ENCODE measurements at regions not wholly inside any gene's neighbourhood (a gene's known extent, or its start where the extent isn't known, plus 50 kb on each side); places are given as distances from the start of the nearest gene placed in this dataset.

- TF ChIP-seq CTCF (IDR thresholded peaks at IDR 0.05; ENCODE audit: poor library complexity, severe bottlenecking) (no peak), MXI1 (conservative IDR thresholded peaks at IDR 0.05; ENCODE audit: poor library complexity, severe bottlenecking) (no peak), POLR2AphosphoS5 (IDR thresholded peaks at IDR 0.05) (no peak), EZH2 (IDR thresholded peaks at IDR 0.05; ENCODE audit: borderline replicate concordance, insufficient read depth, low read length, poor library complexity, severe bottlenecking) (no peak), REST (IDR thresholded peaks at IDR 0.05; ENCODE audit: borderline replicate concordance) (no peak), RAD21 (conservative IDR thresholded peaks at IDR 0.05) (no peak), EP300 (conservative IDR thresholded peaks at IDR 0.05; ENCODE audit: poor library complexity, severe bottlenecking) (no peak), TAF1 (IDR thresholded peaks at IDR 0.05; ENCODE audit: low read depth) (no peak), SMC3 (conservative IDR thresholded peaks at IDR 0.05; ENCODE audit: poor library complexity) (no peak)
Observed at GRCh38 chr7:91342346-91342745, 78.1 kb downstream of the FZD1 start.

Data from neural cell (in vitro differentiated cells).